SU-DHL-6 (cell line): ENCODE measurements at regions not wholly inside any gene's neighbourhood (a gene's known extent, or its start where the extent isn't known, plus 50 kb on each side); places are given as distances from the start of the nearest gene placed in this dataset.

Source experiments
- H2AFZ ChIP-seq: fragments of 200-600 bp; sonication (generic); 2 replicates; pipeline ENCODE4 v1.6.1; 2014; ENCODE audit warnings: low read depth, mild to moderate bottlenecking, moderate library complexity, mixed read lengths, antibody characterized with exemption, low read length; ENCODE audit not compliant: severe bottlenecking
- H3F3A ChIP-seq: fragments of 200-600 bp; shearing (Covaris generic); 2 replicates; pipeline ENCODE4 v1.6.0; 2016; ENCODE audit warnings: antibody characterized with exemption, mild to moderate bottlenecking; ENCODE audit not compliant: insufficient read depth
- H3K27ac ChIP-seq: fragments of 200-600 bp; sonication (generic); 2 replicates; pipeline ENCODE4 v1.5.1; 2016; ENCODE audit warnings: low read depth, mild to moderate bottlenecking, low read length, moderate library complexity, mixed read lengths
- H3K27me3 ChIP-seq: fragments of 200-600 bp; sonication (generic), shearing (Covaris generic); 2 replicates; pipeline ENCODE4 v1.6.0; 2014; ENCODE audit warnings: mild to moderate bottlenecking, low read length
- H3K36me3 ChIP-seq: fragments of 200-600 bp; sonication (generic); 2 replicates; pipeline ENCODE4 v1.6.1; 2014; ENCODE audit warnings: mild to moderate bottlenecking, low read length, mixed read lengths
- H3K4me2 ChIP-seq: fragments of 300-600, 200-600 bp; shearing (Covaris generic), sonication (generic); 2 replicates; pipeline ENCODE4 v1.6.0; 2014; ENCODE audit warnings: low read length, low read depth, mild to moderate bottlenecking; ENCODE audit not compliant: poor library complexity, severe bottlenecking
- H3K4me3 ChIP-seq: fragments of 200-600 bp; sonication (generic); 2 replicates; pipeline ENCODE4 v1.5.1; 2014; ENCODE audit warnings: antibody characterized with exemption, low read length, mild to moderate bottlenecking, mixed read lengths; ENCODE audit not compliant: insufficient read depth, poor library complexity, severe bottlenecking
- H3K79me2 ChIP-seq: fragments of 200-600 bp; sonication (generic); 2 replicates; pipeline ENCODE4 v1.6.1; 2014; ENCODE audit warnings: mild to moderate bottlenecking, low read length, moderate library complexity; ENCODE audit not compliant: insufficient read depth
- H3K9ac ChIP-seq: fragments of 200-600 bp; sonication (generic); 2 replicates; pipeline ENCODE4 v1.7.0; 2014; ENCODE audit warnings: mild to moderate bottlenecking, low read length
- H3K9me2 ChIP-seq: fragments of 200-600 bp; sonication (generic); replicated peaks from 2 replicates; pipeline ENCODE4 v1.6.1; 2014; ENCODE audit warnings: low read length; ENCODE audit not compliant: insufficient read depth
- H3K9me3 ChIP-seq: fragments of 200-600 bp; sonication (generic); 2 replicates; pipeline ENCODE4 v1.6.1; 2014; ENCODE audit warnings: low read length, mixed read lengths; ENCODE audit not compliant: insufficient read depth
- H4K20me1 ChIP-seq: fragments of 200-600 bp; sonication (generic); 2 replicates; pipeline ENCODE4 v1.6.1; 2014; ENCODE audit warnings: low read depth, mild to moderate bottlenecking, antibody characterized with exemption, low read length, moderate library complexity, mixed read lengths
- CTCF ChIP-seq: fragments of 200-600 bp; sonication (generic); IDR thresholded peaks from one replicate; pipeline ENCODE4 v1.5.1; 2017; ENCODE audit warnings: antibody characterized with exemption, mild to moderate bottlenecking, low read length, moderate library complexity; ENCODE audit not compliant: insufficient read depth, poor library complexity, severe bottlenecking
- EZH2phosphoT487 ChIP-seq: fragments of 200-600 bp; sonication (generic), shearing (Covaris generic); conservative IDR thresholded peaks from 2 replicates; pipeline ENCODE4 v1.6.1; 2018; ENCODE audit warnings: mild to moderate bottlenecking, antibody characterized with exemption, low read length, moderate library complexity, mixed read lengths

DNA sequence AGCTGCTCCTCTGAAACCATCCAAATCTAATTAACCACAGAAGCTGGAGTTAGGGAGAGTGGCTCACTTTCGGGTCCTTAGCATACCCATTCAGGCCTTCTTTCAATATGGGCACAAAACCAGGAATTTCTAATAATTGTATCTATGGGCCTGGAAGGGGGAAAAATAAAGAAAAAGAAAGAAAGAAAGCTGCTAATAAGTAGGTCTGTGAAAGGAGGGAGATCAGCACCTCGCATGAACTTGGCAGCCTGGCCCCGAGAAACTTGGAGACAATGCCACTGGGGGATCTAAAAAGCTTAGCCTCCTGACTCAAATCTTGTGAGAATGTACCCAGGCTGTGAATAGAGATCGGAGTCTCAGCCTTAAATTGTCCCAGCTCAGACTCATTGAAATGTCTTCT is 252.1 kb upstream of the SLC14A2 start:
- Histone ChIP-seq H3K9me3 (no peaks in the 10 kb centered on the region), H3K36me3 (no peaks in the 10 kb centered on the region), H4K20me1 (no peaks in the 10 kb centered on the region), H3K27ac (no peak overlapping the region), H3K27me3 (no peaks in the 10 kb centered on the region), H2AFZ (no peak overlapping the region), H3K9ac (no peak overlapping the region), H3K4me2 (no peak overlapping the region), H3F3A (no peaks in the 10 kb centered on the region), H3K4me3 (no peak overlapping the region), H3K79me2 (no peaks in the 10 kb centered on the region), H3K9me2 (no peaks in the 10 kb centered on the region)
- TF ChIP-seq CTCF: no peak

GRCh38 chr18:45365835-45366234 is 249.4 kb upstream of the SLC14A2 start:
- Histone ChIP-seq H4K20me1 (no peaks in the 10 kb centered on the region), H3K36me3 (no peaks in the 10 kb centered on the region), H2AFZ (no peak overlapping the region), H3K27me3 (no peaks in the 10 kb centered on the region), H3K9me2 (no peaks in the 10 kb centered on the region), H3K27ac (no peak overlapping the region), H3K4me3 (no peak overlapping the region), H3K79me2 (no peaks in the 10 kb centered on the region), H3K4me2 (no peak overlapping the region), H3K9ac (no peak overlapping the region), H3F3A (no peaks in the 10 kb centered on the region), H3K9me3 (no peaks in the 10 kb centered on the region)
- no peak for TF ChIP-seq CTCF
- no peak for TF ChIP-seq EZH2phosphoT487

DNA sequence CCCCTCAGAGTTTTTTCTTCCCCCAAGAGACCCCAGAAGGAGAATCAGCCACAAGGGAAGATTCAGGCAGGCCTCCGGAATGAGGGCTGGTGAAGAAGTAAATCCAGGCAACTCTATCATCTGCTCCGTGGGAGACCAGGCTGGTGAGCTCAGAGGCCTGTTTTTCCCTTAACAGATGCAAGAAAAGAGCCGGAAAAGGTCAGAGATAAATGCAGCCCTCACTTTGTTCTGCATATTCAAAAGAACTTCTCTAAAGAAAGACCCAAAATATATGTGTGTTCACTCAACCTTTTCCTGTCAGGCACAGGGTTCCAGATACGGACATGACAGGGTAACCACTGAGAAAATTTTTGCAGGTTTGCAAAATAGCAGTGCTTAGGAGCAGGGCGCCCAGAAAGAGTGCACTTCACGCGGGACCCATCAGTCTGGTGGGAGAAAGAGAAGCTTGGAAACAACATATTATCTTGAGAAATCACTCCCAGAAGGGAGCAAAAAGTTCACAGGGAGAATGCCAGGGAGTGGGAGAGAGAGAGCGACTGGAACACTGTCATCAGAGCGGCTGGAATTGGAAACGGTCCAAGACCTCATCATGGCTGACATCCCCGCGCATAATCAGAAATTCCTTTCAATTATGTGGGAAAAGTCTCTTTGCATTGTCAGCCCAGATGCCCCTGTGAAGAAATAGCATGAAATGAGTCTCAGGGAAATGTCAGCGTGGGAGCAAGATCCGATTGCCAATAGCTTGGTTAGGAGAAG is 244.8 kb upstream of the SLC14A2 start:
- Histone ChIP-seq H3K4me2 (no peak overlapping the region), H3K9me3 (no peaks in the 10 kb centered on the region), H3K79me2 (no peaks in the 10 kb centered on the region), H2AFZ (no peak overlapping the region), H4K20me1 (no peaks in the 10 kb centered on the region), H3K4me3 (no peak overlapping the region), H3K36me3 (no peaks in the 10 kb centered on the region), H3F3A (no peaks in the 10 kb centered on the region), H3K27me3 (no peaks in the 10 kb centered on the region), H3K9ac (no peak overlapping the region), H3K27ac (no peak overlapping the region), H3K9me2 (no peaks in the 10 kb centered on the region)
- TF ChIP-seq EZH2phosphoT487 (no peak), CTCF (no peak)
